ENCODE measurements at regions not wholly inside any gene's neighbourhood (a gene's known extent, or its start where the extent isn't known, plus 50 kb on each side); places are given as distances from the start of the nearest gene placed in this dataset.

DNA sequence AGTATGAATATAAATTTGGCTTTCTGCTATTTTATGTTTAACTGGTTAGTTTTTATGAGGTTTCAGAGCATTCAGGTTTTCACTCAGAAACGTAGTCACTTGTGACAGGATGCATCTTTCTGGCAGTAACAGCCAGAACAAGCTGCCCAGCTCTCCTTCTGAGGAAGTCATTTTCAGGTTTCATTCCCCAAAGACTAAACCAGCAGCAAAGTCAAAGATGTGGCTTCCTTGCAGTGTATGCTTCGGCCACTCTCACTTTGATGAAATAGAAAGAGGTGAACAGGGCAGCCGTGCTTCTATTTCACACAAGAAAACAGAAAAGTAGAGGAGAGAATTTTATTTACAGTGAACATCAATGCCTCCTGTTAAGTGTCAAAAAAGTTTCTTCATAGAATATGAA is 469.1 kb downstream of the BTBD3 start:
- no peaks in the 10 kb centered on the region for H3K36me3 ChIP-seq (replicated peaks)
- no peak overlapping the region for H3K4me3 ChIP-seq (ENCODE audit: low read depth, low read length)
- TF ChIP-seq, protein P1, sequence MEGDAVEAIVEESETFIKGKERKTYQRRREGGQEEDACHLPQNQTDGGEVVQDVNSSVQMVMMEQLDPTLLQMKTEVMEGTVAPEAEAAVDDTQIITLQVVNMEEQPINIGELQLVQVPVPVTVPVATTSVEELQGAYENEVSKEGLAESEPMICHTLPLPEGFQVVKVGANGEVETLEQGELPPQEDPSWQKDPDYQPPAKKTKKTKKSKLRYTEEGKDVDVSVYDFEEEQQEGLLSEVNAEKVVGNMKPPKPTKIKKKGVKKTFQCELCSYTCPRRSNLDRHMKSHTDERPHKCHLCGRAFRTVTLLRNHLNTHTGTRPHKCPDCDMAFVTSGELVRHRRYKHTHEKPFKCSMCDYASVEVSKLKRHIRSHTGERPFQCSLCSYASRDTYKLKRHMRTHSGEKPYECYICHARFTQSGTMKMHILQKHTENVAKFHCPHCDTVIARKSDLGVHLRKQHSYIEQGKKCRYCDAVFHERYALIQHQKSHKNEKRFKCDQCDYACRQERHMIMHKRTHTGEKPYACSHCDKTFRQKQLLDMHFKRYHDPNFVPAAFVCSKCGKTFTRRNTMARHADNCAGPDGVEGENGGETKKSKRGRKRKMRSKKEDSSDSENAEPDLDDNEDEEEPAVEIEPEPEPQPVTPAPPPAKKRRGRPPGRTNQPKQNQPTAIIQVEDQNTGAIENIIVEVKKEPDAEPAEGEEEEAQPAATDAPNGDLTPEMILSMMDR (IDR thresholded peaks at IDR 0.05; ENCODE audit: low read depth, low read length, missing control alignments) = no peak
- DNase-seq = no peak
- H3K27me3 ChIP-seq (replicated peaks) = no peaks in the 10 kb centered on the region
- in situ Hi-C loops (cut with HindIII; ENCODE audit: low pct_ligation_motif_present, low sequenced_read_pairs) = no loop called here
- no peak overlapping the region for H3K27ac ChIP-seq

DNA sequence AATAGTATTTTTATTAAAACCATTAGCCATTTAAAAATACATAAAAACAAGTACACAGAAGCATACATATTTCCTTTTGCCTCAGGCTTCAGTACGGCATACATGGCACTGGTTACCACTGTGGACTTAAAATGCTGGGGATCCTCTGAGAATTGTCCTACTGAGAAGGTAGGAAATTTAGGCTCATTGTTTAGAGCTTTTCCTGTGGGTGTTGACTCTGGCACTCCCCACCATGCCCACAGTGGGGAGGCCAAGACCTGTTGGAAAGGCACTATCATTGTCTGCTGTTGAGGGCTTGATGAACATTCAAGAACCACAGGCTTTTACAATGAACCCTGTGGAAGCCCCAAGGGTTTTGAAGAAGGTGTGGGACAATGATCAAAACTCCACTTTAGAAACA is 473.4 kb downstream of the BTBD3 start:
- TF ChIP-seq, protein P1 (IDR thresholded peaks at IDR 0.05; ENCODE audit: low read depth, low read length, missing control alignments) = no peak
- no peak overlapping the region for H3K27ac ChIP-seq
- H3K4me3 ChIP-seq (ENCODE audit: low read depth, low read length) = no peak overlapping the region
- H3K36me3 ChIP-seq (replicated peaks) = no peaks in the 10 kb centered on the region
- H3K27me3 ChIP-seq (replicated peaks) = no peaks in the 10 kb centered on the region
- DNase-seq = no peak
- in situ Hi-C loops (cut with HindIII; ENCODE audit: low pct_ligation_motif_present, low sequenced_read_pairs) = no loop called here

DNA sequence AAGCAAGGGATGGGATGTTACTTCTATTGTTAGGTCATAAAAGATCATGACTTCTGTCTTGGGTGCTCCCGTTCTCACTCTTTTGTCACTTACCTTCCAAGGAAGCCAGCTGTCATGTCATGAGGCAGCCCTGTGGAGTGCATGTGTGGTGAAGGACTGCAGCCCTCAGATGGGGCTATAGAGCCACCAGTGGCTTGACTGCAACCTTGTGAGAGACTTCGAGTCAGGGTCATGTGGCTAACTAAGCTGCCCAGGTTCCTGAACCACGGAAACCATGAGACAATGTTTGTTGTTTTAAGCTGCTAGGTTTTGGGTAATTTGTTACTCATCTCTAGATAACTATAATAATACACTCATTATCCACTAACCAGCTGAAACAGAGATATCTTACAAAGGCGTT is 477.1 kb downstream of the BTBD3 start:
- Histone ChIP-seq H3K27me3 (replicated peaks) (no peaks in the 10 kb centered on the region), H3K4me3 (ENCODE audit: low read depth, low read length) (no peak overlapping the region), H3K27ac (no peak overlapping the region), H3K36me3 (replicated peaks) (no peaks in the 10 kb centered on the region)
- TF ChIP-seq, protein P1 (IDR thresholded peaks at IDR 0.05; ENCODE audit: low read depth, low read length, missing control alignments) = no peak
- DNase-seq = no peak
- in situ Hi-C loops (cut with HindIII; ENCODE audit: low pct_ligation_motif_present, low sequenced_read_pairs) = no loop called here

DNA sequence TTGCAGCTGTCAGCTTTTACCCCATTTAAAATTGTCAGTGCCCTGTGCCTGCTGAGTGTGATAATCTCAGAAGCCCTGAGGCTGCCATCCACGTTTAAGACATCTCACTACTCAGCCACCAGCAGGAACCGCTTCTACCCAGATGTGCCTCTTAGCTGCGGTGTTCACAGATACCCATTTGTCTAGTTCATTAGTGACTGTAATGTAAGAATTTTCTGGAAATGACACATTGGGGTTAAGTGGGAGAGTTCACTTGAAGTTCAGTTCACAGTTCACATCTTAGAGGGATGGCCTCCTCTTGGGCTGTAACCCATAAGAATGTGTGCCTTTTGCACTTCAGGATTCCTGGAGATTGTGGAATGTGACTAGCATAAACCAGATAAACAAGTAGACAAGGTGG is 477.7 kb downstream of the BTBD3 start:
- no peaks in the 10 kb centered on the region for H3K36me3 ChIP-seq (replicated peaks)
- no peak overlapping the region for H3K4me3 ChIP-seq (ENCODE audit: low read depth, low read length)
- H3K27ac ChIP-seq = no peak overlapping the region
- TF ChIP-seq, protein P1 (IDR thresholded peaks at IDR 0.05; ENCODE audit: low read depth, low read length, missing control alignments) = no peak
- H3K27me3 ChIP-seq (replicated peaks) = no peaks in the 10 kb centered on the region
- in situ Hi-C loops (cut with HindIII; ENCODE audit: low pct_ligation_motif_present, low sequenced_read_pairs) = no loop called here
- DNase-seq = no peak

DNA sequence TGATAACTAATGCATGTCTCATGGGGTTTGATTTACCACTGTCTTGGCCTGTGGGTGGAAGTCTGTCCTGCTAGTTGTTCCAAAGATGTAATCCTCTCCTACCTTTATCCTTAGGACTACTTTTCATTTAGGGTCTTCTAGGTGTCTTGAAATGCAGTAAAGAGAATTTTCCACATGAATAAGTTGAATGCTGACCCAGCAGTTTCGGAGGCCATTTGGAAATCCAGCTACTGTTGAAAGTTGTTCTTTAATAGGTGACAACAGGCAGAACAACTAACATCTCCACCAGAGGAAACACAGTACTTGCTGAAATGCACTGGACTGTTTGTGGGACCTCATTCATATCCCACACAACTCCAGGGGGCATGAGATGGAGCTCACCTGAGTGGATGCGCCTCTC is 478.1 kb downstream of the BTBD3 start:
- Histone ChIP-seq H3K4me3 (ENCODE audit: low read depth, low read length) (no peak overlapping the region), H3K36me3 (replicated peaks) (no peaks in the 10 kb centered on the region), H3K27me3 (replicated peaks) (no peaks in the 10 kb centered on the region), H3K27ac (no peak overlapping the region)
- in situ Hi-C loops (cut with HindIII; ENCODE audit: low pct_ligation_motif_present, low sequenced_read_pairs) = no loop called here
- DNase-seq = no peak
- TF ChIP-seq, protein P1 (IDR thresholded peaks at IDR 0.05; ENCODE audit: low read depth, low read length, missing control alignments) = no peak

DNA sequence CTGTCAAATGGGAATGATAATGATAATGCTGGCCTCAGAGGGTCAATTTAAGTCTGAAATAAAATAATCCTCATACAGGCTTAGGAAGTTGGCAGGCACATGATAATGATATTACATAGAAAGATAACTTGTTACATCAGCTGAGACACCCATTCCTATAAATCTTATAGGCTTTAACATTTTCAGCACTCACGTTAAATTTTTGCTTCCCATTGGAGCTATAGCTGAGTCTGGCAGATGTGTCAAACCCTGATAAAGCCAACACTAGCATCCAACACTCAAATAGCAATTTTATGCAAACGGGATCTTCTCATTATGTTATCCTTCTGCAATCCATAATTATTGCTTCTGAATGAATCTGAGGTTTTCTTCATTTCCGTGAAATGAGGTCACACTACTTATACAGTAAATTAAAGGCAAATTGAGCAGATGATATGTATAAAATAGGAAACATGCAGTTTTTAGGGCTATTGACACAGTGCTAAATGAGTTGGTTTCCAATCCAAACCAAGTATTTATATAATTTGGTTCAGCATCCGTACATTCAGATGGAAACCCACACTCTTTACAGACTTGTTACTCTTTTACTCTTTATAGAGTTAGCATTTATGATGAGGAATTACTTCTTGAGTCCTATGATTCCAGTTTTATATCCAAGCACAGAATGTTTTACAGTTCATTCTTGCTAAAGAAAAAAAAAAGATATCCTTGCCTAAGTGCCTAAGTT is 481.6 kb downstream of the BTBD3 start:
- Histone ChIP-seq H3K27ac (no peak overlapping the region), H3K36me3 (replicated peaks) (no peaks in the 10 kb centered on the region), H3K27me3 (replicated peaks) (no peaks in the 10 kb centered on the region), H3K4me3 (ENCODE audit: low read depth, low read length) (no peak overlapping the region)
- TF ChIP-seq, protein P1 (IDR thresholded peaks at IDR 0.05; ENCODE audit: low read depth, low read length, missing control alignments) = no peak
- no peak for DNase-seq
- in situ Hi-C loops (cut with HindIII; ENCODE audit: low pct_ligation_motif_present, low sequenced_read_pairs) = no loop called here

All from brain microvascular endothelial cell (primary cell).